ENCODE measurements at regions not wholly inside any gene's neighbourhood (a gene's known extent, or its start where the extent isn't known, plus 50 kb on each side); places are given as distances from the start of the nearest gene placed in this dataset.
"Not testable (repeated sequence)": the region's sequence is repeated elsewhere in the genome, so short reads cannot be mapped to it uniquely, and the experiment has no call there.

DNA sequence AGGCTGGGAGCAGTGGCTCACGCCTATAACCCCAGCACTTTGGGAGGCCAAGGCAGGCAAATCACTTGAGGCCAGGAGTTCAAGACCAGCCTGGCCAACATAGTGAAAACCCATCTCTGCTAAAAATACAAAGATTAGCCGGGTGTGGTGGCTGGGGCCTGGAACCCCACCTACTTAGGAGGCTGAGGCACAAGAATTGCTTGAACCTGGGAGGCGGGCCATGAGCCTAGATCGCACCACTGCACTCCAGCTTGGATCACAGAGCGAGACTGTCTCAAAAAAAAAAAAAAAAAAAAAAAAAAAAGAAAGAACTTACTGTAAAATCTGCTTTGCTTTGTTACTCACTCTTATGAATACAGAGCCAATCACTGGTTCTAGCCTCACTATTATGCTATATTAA is 166.4 kb upstream of the TMCC3 start:
- H3K27ac Mint-ChIP-seq; H3K4me3 Mint-ChIP-seq; H3K9me3 Mint-ChIP-seq (ENCODE audit: low read depth); DNase-seq; H3K4me1 Mint-ChIP-seq; ATAC-seq; CTCF ChIA-PET; H3K27me3 Mint-ChIP-seq; H3K36me3 Mint-ChIP-seq: not testable (repeated sequence)

DNA sequence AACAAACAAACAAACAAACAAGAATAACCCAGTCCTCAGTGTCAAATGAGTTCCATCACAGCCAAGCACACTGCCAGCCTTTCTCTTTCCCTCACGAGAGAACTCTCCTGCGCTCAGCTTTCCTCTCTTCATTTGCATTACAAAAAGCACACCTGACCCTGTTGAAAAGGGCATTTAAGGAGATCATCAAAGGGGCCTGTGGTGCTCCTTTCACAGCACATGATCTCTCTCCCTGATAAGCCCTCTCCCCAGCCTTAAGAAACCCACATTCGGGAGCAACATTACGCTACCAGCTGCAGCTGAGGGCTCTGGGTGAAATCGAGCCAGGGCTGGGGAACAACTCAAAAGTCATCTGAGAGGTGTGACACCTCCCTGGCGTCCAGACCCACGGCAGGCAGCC is 165.6 kb upstream of the TMCC3 start:
- peaks cover 8% of the 10 kb centered on the region for H3K9me3 Mint-ChIP-seq (ENCODE audit: low read depth)
- CTCF ChIA-PET = no interaction called here
- peaks cover 4% of the 10 kb centered on the region for H3K27me3 Mint-ChIP-seq
- no peaks in the 10 kb centered on the region for H3K4me1 Mint-ChIP-seq
- no peak for DNase-seq
- ATAC-seq = no peak
- H3K4me3 Mint-ChIP-seq = no peak overlapping the region
- H3K36me3 Mint-ChIP-seq = peaks cover 6% of the 10 kb centered on the region
- no peak overlapping the region for H3K27ac Mint-ChIP-seq

DNA sequence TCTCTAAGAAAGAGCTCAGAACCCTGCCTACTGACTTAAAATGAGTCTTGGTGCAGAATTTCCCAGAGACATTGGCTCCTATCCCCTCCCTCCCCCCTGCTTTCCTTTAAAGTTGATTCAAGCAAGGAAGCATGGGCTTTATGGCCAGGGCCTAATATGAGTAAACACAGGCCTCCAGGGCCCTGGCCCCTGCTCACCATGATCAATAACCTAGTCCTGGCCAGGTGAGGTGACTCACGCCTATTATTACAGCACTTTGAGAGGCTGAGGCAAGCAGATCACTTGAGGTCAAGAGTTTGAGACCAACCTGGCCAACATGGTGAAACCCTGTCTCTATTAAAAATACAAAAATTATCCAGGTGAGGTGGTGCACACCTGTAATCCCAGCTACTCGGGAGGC is 165.1 kb upstream of the TMCC3 start:
- DNase-seq (no peak), ATAC-seq (no peak)
- Mint-ChIP-seq H3K27ac (no peak overlapping the region), H3K4me1 (no peaks in the 10 kb centered on the region), H3K9me3 (ENCODE audit: low read depth) (peaks cover 8% of the 10 kb centered on the region), H3K4me3 (no peak overlapping the region), H3K27me3 (peaks cover 4% of the 10 kb centered on the region), H3K36me3 (peaks cover 6% of the 10 kb centered on the region)
- CTCF ChIA-PET = no interaction called here

- peaks cover 6% of the 10 kb centered on the region for H3K36me3 Mint-ChIP-seq
- H3K4me1 Mint-ChIP-seq = no peaks in the 10 kb centered on the region
- DNase-seq (no peak), ATAC-seq (no peak)
- no peak overlapping the region for H3K27ac Mint-ChIP-seq
- H3K4me3 Mint-ChIP-seq = no peak overlapping the region
- H3K9me3 Mint-ChIP-seq (ENCODE audit: low read depth) = peaks cover 8% of the 10 kb centered on the region
- CTCF ChIA-PET = no interaction called here
- peaks cover 2% of the 10 kb centered on the region for H3K27me3 Mint-ChIP-seq
Observed at GRCh38 chr12:94813314-94813713, 163.0 kb upstream of the TMCC3 start.

DNA sequence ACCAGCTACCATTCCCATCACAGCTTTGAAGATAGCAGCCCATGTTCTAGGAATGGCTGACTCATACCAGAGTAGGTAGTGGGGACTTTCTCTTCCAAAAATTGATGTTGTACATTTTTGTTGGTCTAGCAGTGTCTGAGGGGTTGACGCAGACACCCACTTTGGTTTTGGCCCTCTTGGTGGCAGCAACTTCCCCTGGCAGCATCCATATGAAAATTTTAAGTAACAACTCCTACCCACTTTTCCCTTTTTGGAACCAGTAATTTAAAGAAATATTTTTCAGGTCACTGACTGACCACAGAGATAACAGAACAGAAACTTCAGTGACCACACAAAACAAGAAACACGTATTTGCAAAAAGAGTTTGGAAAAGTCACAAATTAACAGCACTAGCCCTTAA is 162.0 kb upstream of the TMCC3 start:
- CTCF ChIA-PET = no interaction called here
- peaks cover 8% of the 10 kb centered on the region for H3K9me3 Mint-ChIP-seq (ENCODE audit: low read depth)
- DNase-seq (no peak), ATAC-seq (no peak)
- no peak overlapping the region for H3K4me3 Mint-ChIP-seq
- H3K27me3 Mint-ChIP-seq = peaks cover 4% of the 10 kb centered on the region
- peaks cover 6% of the 10 kb centered on the region for H3K36me3 Mint-ChIP-seq
- H3K27ac Mint-ChIP-seq = no peak overlapping the region
- H3K4me1 Mint-ChIP-seq = no peaks in the 10 kb centered on the region

DNA sequence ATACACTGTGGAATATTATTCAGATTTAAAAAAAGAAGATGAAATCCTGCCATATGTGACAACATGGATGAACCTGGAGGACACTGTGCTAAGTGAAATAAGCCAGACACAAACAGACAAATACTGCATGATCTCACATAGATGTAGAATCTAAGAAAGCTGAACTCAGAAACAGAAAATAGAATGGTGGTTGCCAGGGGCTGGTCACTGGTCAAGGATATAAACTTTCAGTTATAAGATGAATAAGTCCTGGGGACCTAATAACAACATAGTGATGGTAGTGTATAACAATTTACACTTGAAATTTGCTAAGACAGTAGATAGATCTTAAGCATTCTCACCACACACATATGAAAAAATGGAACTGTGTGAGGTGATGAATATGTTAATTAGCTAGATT is 161.3 kb upstream of the TMCC3 start:
- Mint-ChIP-seq H3K4me3 (no peak overlapping the region), H3K4me1 (no peaks in the 10 kb centered on the region), H3K36me3 (peaks cover 6% of the 10 kb centered on the region), H3K27me3 (peaks cover 6% of the 10 kb centered on the region), H3K27ac (no peak overlapping the region), H3K9me3 (ENCODE audit: low read depth) (peaks cover 8% of the 10 kb centered on the region)
- CTCF ChIA-PET = no interaction called here
- no peak for DNase-seq
- no peak for ATAC-seq

- Mint-ChIP-seq H3K4me3 (no peak overlapping the region), H3K27me3 (peaks cover 5% of the 10 kb centered on the region), H3K4me1 (no peaks in the 10 kb centered on the region), H3K9me3 (ENCODE audit: low read depth) (no peaks in the 10 kb centered on the region), H3K36me3 (peaks cover under 1% of the 10 kb centered on the region), H3K27ac (no peak overlapping the region)
- CTCF ChIA-PET = no interaction called here
- no peak for ATAC-seq
- no peak for DNase-seq
Observed at GRCh38 chr12:94807951-94808350, 157.6 kb upstream of the TMCC3 start.

DNA sequence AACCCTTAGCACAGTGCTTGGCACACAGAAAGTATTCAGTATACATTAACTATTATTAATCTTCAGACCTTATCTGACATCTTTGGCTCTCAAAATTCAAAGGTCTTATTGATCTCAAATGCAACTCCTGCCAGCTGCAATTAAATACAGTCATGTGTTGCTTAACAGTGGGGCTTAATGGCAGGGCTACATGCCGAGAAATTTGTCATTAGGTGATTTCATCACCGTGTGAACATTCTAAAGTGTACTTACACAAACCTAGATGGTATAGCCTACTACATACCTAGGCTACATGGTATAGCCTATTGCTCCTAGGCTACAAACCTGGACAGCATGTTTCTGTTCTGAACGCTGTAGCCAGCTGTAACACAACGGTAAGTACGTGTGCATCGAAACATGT is 156.3 kb upstream of the TMCC3 start:
- H3K27me3 Mint-ChIP-seq = peaks cover 7% of the 10 kb centered on the region
- no peaks in the 10 kb centered on the region for H3K4me1 Mint-ChIP-seq
- no peaks in the 10 kb centered on the region for H3K9me3 Mint-ChIP-seq (ENCODE audit: low read depth)
- ATAC-seq (no peak), DNase-seq (no peak)
- no peaks in the 10 kb centered on the region for H3K36me3 Mint-ChIP-seq
- CTCF ChIA-PET = no interaction called here
- no peak overlapping the region for H3K27ac Mint-ChIP-seq
- H3K4me3 Mint-ChIP-seq = no peak overlapping the region

DNA sequence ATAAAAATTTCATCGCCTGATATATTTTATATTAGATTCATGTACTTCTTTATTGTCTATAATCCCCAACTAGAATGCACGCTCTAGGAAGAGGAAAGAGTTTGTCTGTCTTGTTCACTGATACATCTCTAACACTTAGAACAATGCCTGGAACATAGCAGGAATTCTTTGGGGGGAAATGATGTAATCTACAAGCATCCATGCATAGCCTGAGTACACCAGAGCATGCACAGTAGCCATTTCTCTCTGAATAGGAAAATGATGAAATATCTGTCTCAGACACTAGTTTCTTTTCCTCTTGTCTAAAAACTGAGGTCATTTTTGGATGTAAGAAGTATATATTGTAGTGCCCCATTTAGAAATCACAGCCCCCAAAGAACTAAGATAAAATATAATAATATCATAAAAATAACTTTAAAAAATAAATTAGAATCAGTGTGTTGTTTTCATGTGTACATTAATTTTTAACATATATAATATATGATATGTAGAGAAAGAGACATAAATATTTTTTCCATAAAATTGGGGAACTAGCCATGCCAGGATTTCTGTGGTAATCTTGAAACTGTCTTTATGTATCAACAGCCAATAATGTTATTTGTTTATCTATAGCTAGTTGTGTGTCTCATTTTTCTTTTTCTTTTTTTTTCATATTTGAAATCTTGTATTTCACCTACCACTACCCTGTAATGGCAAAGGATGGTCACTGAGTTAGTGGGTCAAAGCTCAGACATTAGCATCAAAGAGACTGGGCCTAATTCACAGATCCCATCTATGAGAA is 155.6 kb upstream of the TMCC3 start:
- no peak for DNase-seq
- Mint-ChIP-seq H3K9me3 (ENCODE audit: low read depth) (no peaks in the 10 kb centered on the region), H3K27ac (no peak overlapping the region), H3K36me3 (no peaks in the 10 kb centered on the region), H3K4me3 (no peak overlapping the region), H3K27me3 (peaks cover 7% of the 10 kb centered on the region), H3K4me1 (no peaks in the 10 kb centered on the region)
- CTCF ChIA-PET = no interaction called here
- no peak for ATAC-seq

DNA sequence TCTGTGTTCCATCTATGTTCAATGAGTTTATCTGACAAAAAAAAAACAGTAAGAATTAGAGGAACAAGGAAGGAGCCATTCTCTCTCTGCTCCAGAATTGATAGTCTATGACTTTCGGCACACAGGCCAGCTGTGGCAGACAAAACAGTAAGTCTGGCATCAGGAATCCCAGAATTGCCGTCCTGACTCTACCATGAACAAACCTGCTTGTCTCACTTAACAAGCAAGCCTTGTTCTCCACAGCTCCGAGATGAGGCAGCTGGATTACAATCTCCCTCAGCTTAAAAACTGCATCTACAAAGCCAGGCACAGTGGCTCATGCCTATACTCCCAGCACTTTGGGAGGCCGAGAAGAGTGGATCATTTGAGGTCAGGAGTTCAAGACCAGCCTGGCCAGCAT is 153.6 kb upstream of the TMCC3 start:
- CTCF ChIA-PET = no interaction called here

DNA sequence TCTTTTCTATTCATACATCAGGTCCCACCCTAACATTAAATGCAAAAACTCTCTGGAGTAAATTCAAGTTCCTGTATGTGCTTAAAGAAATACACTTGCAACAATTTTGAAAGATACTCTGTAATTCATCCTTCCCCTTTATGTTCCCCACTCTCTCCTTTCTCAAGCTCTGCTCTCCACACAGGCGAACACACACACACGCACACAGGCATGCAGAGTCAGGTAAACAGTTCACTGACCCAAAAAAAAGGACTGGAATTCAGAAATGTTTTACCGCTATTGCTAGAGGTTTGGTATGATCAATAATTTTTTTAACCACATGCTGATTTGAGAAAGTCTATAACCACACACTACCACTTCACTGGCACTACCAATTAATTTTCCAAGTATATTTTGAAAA is 152.4 kb upstream of the TMCC3 start:
- no peaks in the 10 kb centered on the region for H3K9me3 Mint-ChIP-seq (ENCODE audit: low read depth)
- no peaks in the 10 kb centered on the region for H3K4me1 Mint-ChIP-seq
- ATAC-seq (no peak), DNase-seq (no peak)
- H3K4me3 Mint-ChIP-seq = no peak overlapping the region
- no peak overlapping the region for H3K27ac Mint-ChIP-seq
- H3K27me3 Mint-ChIP-seq = peaks cover 13% of the 10 kb centered on the region
- H3K36me3 Mint-ChIP-seq = no peaks in the 10 kb centered on the region
- CTCF ChIA-PET = no interaction called here

More for the DNA sequence above, 153.6 kb upstream of the TMCC3 start:
- no peak for ATAC-seq
- H3K9me3 Mint-ChIP-seq (ENCODE audit: low read depth) = no peaks in the 10 kb centered on the region
- H3K36me3 Mint-ChIP-seq = no peaks in the 10 kb centered on the region
- no peak overlapping the region for H3K4me3 Mint-ChIP-seq
- no peak overlapping the region for H3K27ac Mint-ChIP-seq
- no peak for DNase-seq
- H3K27me3 Mint-ChIP-seq = peaks cover 13% of the 10 kb centered on the region
- H3K4me1 Mint-ChIP-seq = no peaks in the 10 kb centered on the region

DNA sequence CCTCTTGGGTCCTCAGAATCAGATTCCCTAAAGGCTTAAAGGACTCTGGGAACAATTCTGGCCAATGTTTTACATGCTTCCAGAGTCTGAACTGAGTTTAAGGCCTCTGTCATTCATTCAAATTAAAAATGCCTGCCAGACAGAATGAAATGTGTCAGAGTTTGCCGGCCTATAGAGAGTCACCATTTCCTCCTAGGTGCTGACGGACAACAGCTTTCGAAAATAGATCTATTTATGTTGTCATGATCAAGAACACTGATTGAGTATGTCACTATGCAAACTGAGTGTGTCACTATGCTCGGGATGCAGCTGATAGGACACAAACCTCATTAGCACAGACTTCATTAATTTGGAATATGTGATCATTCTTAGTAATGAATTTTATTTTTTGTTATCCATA is 151.4 kb upstream of the TMCC3 start:
- no peak overlapping the region for H3K4me3 Mint-ChIP-seq
- no peak overlapping the region for H3K27ac Mint-ChIP-seq
- H3K36me3 Mint-ChIP-seq = no peaks in the 10 kb centered on the region
- no peaks in the 10 kb centered on the region for H3K4me1 Mint-ChIP-seq
- no peak for DNase-seq
- CTCF ChIA-PET = no interaction called here
- H3K27me3 Mint-ChIP-seq = peaks cover 10% of the 10 kb centered on the region
- no peak for ATAC-seq
- H3K9me3 Mint-ChIP-seq (ENCODE audit: low read depth) = no peaks in the 10 kb centered on the region

GRCh38 chr12:94799136-94799535 is 148.8 kb upstream of the TMCC3 start:
- Mint-ChIP-seq H3K9me3 (ENCODE audit: low read depth) (no peaks in the 10 kb centered on the region), H3K4me3 (no peak overlapping the region), H3K27ac (no peak overlapping the region), H3K36me3 (no peaks in the 10 kb centered on the region), H3K4me1 (no peaks in the 10 kb centered on the region), H3K27me3 (peaks cover 10% of the 10 kb centered on the region)
- CTCF ChIA-PET = no interaction called here
- ATAC-seq (no peak), DNase-seq (no peak)

GRCh38 chr12:94798113-94798512 is 147.8 kb upstream of the TMCC3 start:
- Mint-ChIP-seq H3K4me3 (no peak overlapping the region), H3K9me3 (ENCODE audit: low read depth) (no peaks in the 10 kb centered on the region), H3K27ac (no peak overlapping the region), H3K36me3 (no peaks in the 10 kb centered on the region), H3K27me3 (peaks cover 10% of the 10 kb centered on the region), H3K4me1 (no peaks in the 10 kb centered on the region)
- DNase-seq (no peak), ATAC-seq (no peak)
- CTCF ChIA-PET = no interaction called here

DNA sequence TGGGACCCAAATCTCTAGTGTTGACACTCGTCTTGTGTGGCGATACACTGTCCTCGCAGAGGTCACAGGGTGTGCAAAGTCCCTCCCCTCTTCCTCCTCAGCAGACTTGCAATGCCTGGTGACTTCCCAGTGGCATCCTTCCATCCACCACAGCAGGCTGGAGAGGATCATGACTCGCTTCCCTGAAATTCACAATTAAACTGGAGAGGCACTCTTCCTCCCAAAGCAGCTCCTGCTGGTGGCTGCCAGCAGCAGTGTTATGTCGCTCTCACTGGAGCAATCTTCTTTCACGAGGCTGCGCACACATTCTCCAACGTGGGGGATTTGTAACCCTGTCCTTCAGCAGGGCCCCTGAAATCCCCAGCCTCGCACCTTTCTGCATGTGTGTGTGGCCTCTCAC is 145.2 kb upstream of the TMCC3 start:
- H3K27me3 Mint-ChIP-seq = peaks cover 9% of the 10 kb centered on the region
- H3K4me1 Mint-ChIP-seq = no peaks in the 10 kb centered on the region
- H3K4me3 Mint-ChIP-seq = no peak overlapping the region
- no peaks in the 10 kb centered on the region for H3K9me3 Mint-ChIP-seq (ENCODE audit: low read depth)
- ATAC-seq (no peak), DNase-seq (no peak)
- no peaks in the 10 kb centered on the region for H3K36me3 Mint-ChIP-seq
- CTCF ChIA-PET = no interaction called here
- no peak overlapping the region for H3K27ac Mint-ChIP-seq
